ENCODE measurements at regions not wholly inside any gene's neighbourhood (a gene's known extent, or its start where the extent isn't known, plus 50 kb on each side); places are given as distances from the start of the nearest gene placed in this dataset.
"Not testable (repeated sequence)": the region's sequence is repeated elsewhere in the genome, so short reads cannot be mapped to it uniquely, and the experiment has no call there.

DNA sequence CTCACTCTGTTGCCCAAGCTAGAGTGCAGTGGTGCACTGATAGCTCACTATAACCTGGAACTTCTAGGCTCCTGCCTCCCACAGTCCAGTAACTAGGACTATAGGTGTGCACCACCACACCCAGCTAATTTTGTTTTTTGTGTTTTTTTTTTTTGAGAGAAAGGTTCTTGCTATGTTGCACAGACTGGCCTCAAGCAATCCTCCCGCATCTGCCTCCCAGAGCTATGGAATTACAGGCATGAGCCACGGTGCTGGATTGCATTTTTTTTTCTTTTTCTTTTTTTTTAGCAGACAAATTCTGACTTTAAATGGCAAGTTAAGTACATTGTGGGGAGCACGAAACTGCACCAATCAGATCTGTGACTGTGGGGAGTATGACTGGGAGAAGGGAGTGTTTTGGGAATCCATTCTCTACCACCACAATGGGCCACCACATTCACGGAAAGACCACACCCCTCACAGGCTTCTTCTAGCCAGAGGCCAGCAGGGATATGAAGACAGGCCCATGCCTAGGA, 58.1 kb upstream of the MSMB start:
- H3K4me1 ChIP-seq (ENCODE audit: insufficient read depth, low read length, poor library complexity, severe bottlenecking) = peaks cover 35% of the 10 kb centered on the region
- H3K9me3 ChIP-seq (ENCODE audit: insufficient read depth, low read depth, low read length) = no peaks in the 10 kb centered on the region
- TF ChIP-seq, protein P1, sequence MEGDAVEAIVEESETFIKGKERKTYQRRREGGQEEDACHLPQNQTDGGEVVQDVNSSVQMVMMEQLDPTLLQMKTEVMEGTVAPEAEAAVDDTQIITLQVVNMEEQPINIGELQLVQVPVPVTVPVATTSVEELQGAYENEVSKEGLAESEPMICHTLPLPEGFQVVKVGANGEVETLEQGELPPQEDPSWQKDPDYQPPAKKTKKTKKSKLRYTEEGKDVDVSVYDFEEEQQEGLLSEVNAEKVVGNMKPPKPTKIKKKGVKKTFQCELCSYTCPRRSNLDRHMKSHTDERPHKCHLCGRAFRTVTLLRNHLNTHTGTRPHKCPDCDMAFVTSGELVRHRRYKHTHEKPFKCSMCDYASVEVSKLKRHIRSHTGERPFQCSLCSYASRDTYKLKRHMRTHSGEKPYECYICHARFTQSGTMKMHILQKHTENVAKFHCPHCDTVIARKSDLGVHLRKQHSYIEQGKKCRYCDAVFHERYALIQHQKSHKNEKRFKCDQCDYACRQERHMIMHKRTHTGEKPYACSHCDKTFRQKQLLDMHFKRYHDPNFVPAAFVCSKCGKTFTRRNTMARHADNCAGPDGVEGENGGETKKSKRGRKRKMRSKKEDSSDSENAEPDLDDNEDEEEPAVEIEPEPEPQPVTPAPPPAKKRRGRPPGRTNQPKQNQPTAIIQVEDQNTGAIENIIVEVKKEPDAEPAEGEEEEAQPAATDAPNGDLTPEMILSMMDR (conservative IDR thresholded peaks at IDR 0.05; ENCODE audit: low read length) = no peak
- TF ChIP-seq EZH2phosphoT487 (IDR thresholded peaks at IDR 0.05; ENCODE audit: borderline replicate concordance) = no peak
- H3K9ac ChIP-seq (ENCODE audit: low read depth, low read length, poor library complexity, severe bottlenecking) = no peak overlapping the region
- H3K79me2 ChIP-seq (ENCODE audit: insufficient read depth, low read length) = no peaks in the 10 kb centered on the region
- no peak overlapping the region for H3K4me3 ChIP-seq (ENCODE audit: low read length, poor library complexity, severe bottlenecking)
- no peaks in the 10 kb centered on the region for H3K9me2 ChIP-seq (replicated peaks; ENCODE audit: low read depth, low read length)
- no peak overlapping the region for H2AFZ ChIP-seq (ENCODE audit: low read length)
- no peaks in the 10 kb centered on the region for H3K36me3 ChIP-seq (ENCODE audit: insufficient read depth, low read length)
- no peaks in the 10 kb centered on the region for H3K27me3 ChIP-seq (ENCODE audit: insufficient read depth, low read length, poor library complexity, severe bottlenecking)
- H3K4me2 ChIP-seq (ENCODE audit: low read depth, low read length, poor library complexity, severe bottlenecking) = no peak overlapping the region
- H3F3A ChIP-seq (ENCODE audit: low read depth) = peaks cover 3% of the 10 kb centered on the region; the same call in 1 of the 2 replicates
- no peaks in the 10 kb centered on the region for H4K20me1 ChIP-seq (ENCODE audit: insufficient read depth, low read length, poor library complexity, severe bottlenecking)

DNA sequence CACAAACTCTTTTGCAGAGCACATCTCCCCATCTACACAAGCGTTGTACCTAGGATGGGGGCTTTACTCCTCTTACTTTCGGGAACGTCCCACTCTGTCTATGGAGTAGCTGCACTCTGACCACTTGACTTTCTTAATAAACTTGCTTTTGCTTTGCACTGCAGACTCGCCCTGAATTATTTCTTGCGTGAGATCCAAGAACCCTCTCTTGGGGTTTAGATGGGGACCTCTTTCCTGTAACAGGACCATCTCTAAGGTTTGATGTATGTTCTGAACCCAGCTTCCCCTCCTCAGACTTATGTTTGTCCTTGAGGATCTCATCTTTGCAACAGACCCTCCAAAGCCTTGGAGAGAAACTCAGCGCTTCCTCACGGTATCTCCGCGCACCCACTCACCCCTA, 59.3 kb upstream of the MSMB start:
- not testable (repeated sequence) for H3K27me3 ChIP-seq (ENCODE audit: insufficient read depth, low read length, poor library complexity, severe bottlenecking); H4K20me1 ChIP-seq (ENCODE audit: insufficient read depth, low read length, poor library complexity, severe bottlenecking); H3K9me3 ChIP-seq (ENCODE audit: insufficient read depth, low read depth, low read length); H2AFZ ChIP-seq (ENCODE audit: low read length); H3K9me2 ChIP-seq (replicated peaks; ENCODE audit: low read depth, low read length); H3K36me3 ChIP-seq (ENCODE audit: insufficient read depth, low read length); H3F3A ChIP-seq (ENCODE audit: low read depth); H3K79me2 ChIP-seq (ENCODE audit: insufficient read depth, low read length)
- Histone ChIP-seq H3K9ac (ENCODE audit: low read depth, low read length, poor library complexity, severe bottlenecking) (peak overlapping the region; percentile 77), H3K4me1 (ENCODE audit: insufficient read depth, low read length, poor library complexity, severe bottlenecking) (peaks cover 26% of the 10 kb centered on the region), H3K4me3 (ENCODE audit: low read length, poor library complexity, severe bottlenecking) (peak overlapping the region; percentile 75), H3K4me2 (ENCODE audit: low read depth, low read length, poor library complexity, severe bottlenecking) (peak overlapping the region; percentile 85)

DNA sequence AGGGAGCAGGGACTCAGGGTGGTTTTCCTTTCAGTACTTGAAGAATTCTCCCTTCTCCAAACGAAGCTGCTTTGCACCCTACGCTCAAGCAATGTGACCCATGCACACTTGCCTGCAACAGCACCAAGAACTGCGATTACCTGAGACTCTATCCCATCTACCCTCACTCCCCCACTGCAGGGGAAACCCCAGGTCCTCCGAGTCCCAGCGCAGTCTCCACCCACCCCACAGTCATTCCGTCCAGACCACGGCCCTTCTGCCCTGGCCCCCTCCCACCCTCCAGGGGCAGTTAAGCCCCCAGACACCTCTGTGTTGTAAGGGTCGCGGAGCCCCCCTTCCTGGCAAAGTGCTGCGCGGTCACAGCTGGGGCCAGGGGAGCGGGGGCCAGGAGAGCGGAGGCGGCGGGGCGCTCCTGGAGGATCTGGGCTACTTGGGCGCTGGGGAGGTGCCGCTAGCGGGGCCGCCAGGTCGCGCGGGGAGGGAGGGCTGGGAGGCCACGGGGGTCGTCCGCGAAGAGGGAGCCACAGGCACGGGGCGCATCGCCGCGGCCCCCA, 59.9 kb upstream of the MSMB start:
- H4K20me1 ChIP-seq (ENCODE audit: insufficient read depth, low read length, poor library complexity, severe bottlenecking); H3K36me3 ChIP-seq (ENCODE audit: insufficient read depth, low read length); H3K79me2 ChIP-seq (ENCODE audit: insufficient read depth, low read length); H3K9me3 ChIP-seq (ENCODE audit: insufficient read depth, low read depth, low read length); H3F3A ChIP-seq (ENCODE audit: low read depth); H3K9me2 ChIP-seq (replicated peaks; ENCODE audit: low read depth, low read length); H3K27me3 ChIP-seq (ENCODE audit: insufficient read depth, low read length, poor library complexity, severe bottlenecking): not testable (repeated sequence)
- Histone ChIP-seq H3K4me3 (ENCODE audit: low read length, poor library complexity, severe bottlenecking) (peak overlapping the region; percentile 75), H3K9ac (ENCODE audit: low read depth, low read length, poor library complexity, severe bottlenecking) (peak overlapping the region; percentile 77), H2AFZ (ENCODE audit: low read length) (0 out of 2 replicates have a peak overlapping the region, but pooled peaks have one; percentile 89), H3K4me2 (ENCODE audit: low read depth, low read length, poor library complexity, severe bottlenecking) (peak overlapping the region; percentile 85), H3K4me1 (ENCODE audit: insufficient read depth, low read length, poor library complexity, severe bottlenecking) (peaks cover 26% of the 10 kb centered on the region)

DNA sequence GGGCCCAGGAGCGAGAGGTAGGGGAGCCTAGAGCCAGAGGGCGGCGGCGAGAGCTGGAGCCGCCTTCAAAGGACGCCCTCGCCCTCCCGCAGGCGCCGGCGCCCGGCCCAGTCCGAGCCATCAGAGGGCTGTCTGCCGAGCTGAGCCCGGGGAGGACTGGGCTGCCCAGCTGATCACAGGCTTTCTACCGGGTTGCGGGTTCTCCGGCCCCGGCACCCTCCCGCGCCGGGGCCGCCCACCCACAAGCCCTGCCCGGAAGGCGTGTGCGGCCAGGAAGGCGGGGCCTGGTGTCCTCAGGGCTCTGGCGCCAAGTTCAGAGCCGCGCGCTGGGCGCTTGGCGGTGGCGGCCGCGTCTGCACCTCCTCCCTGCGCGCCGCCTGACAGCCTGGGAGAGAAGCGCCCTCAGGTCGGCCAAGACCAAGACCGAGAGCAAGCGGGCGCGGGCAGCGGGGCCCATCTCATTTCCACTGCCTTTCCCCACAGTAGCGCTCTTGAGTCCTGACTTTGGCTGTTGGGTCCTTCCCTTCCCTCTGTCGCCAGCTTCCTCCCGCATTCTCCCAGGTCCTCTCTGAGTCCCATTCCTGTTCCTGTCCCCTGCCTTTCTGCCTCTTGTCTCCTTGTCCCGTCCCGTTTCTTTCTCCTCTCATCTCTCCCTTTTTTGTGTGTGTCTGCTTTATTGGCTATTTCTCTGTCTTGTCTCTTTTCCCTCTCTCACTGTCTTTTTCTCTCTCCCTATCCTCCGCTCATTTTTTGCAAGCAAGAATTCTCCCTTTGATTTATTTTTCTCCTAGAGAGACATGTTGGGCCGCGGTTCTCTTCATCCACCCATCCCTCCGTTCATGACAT, 60.6 kb upstream of the MSMB start:
- Histone ChIP-seq H3K4me2 (ENCODE audit: low read depth, low read length, poor library complexity, severe bottlenecking) (peak overlapping the region; percentile 85), H3K36me3 (ENCODE audit: insufficient read depth, low read length) (no peaks in the 10 kb centered on the region), H3K4me1 (ENCODE audit: insufficient read depth, low read length, poor library complexity, severe bottlenecking) (peaks cover 26% of the 10 kb centered on the region), H3K9me2 (replicated peaks; ENCODE audit: low read depth, low read length) (no peaks in the 10 kb centered on the region), H3K9me3 (ENCODE audit: insufficient read depth, low read depth, low read length) (no peaks in the 10 kb centered on the region), H2AFZ (ENCODE audit: low read length) (peak overlapping the region; percentile 89), H3K27me3 (ENCODE audit: insufficient read depth, low read length, poor library complexity, severe bottlenecking) (no peaks in the 10 kb centered on the region), H4K20me1 (ENCODE audit: insufficient read depth, low read length, poor library complexity, severe bottlenecking) (no peaks in the 10 kb centered on the region), H3K4me3 (ENCODE audit: low read length, poor library complexity, severe bottlenecking) (peak overlapping the region; percentile 75), H3K9ac (ENCODE audit: low read depth, low read length, poor library complexity, severe bottlenecking) (peak overlapping the region; percentile 77), H3K79me2 (ENCODE audit: insufficient read depth, low read length) (no peaks in the 10 kb centered on the region), H3F3A (ENCODE audit: low read depth) (peaks cover 3% of the 10 kb centered on the region; the same call in 1 of the 2 replicates)
- TF ChIP-seq, protein P1 (conservative IDR thresholded peaks at IDR 0.05; ENCODE audit: low read length) = no peak
- TF ChIP-seq EZH2phosphoT487 (IDR thresholded peaks at IDR 0.05; ENCODE audit: borderline replicate concordance) = no peak

DNA sequence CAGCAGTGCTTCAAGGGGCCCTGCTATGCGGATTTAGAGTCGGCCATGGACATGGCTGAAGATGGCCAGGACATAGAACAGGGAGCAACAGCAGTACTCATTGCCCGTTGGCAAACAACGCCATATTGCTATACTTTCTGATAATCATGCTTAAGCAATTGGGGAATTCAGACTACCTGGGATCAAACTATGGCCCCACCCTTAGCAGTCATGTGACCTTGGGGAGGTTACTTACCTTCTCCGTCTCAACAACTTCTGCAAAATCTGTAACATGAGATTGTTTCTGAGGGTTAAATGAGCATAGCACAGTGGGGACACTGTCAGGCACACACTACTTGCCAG, 62.1 kb upstream of the MSMB start:
- H4K20me1 ChIP-seq (ENCODE audit: insufficient read depth, low read length, poor library complexity, severe bottlenecking); H2AFZ ChIP-seq (ENCODE audit: low read length); H3K79me2 ChIP-seq (ENCODE audit: insufficient read depth, low read length); H3K9me3 ChIP-seq (ENCODE audit: insufficient read depth, low read depth, low read length); H3K36me3 ChIP-seq (ENCODE audit: insufficient read depth, low read length); H3K27me3 ChIP-seq (ENCODE audit: insufficient read depth, low read length, poor library complexity, severe bottlenecking); H3F3A ChIP-seq (ENCODE audit: low read depth); H3K9ac ChIP-seq (ENCODE audit: low read depth, low read length, poor library complexity, severe bottlenecking); H3K4me2 ChIP-seq (ENCODE audit: low read depth, low read length, poor library complexity, severe bottlenecking); H3K9me2 ChIP-seq (replicated peaks; ENCODE audit: low read depth, low read length); H3K4me3 ChIP-seq (ENCODE audit: low read length, poor library complexity, severe bottlenecking): not testable (repeated sequence)
- peaks cover 20% of the 10 kb centered on the region for H3K4me1 ChIP-seq (ENCODE audit: insufficient read depth, low read length, poor library complexity, severe bottlenecking)

DNA sequence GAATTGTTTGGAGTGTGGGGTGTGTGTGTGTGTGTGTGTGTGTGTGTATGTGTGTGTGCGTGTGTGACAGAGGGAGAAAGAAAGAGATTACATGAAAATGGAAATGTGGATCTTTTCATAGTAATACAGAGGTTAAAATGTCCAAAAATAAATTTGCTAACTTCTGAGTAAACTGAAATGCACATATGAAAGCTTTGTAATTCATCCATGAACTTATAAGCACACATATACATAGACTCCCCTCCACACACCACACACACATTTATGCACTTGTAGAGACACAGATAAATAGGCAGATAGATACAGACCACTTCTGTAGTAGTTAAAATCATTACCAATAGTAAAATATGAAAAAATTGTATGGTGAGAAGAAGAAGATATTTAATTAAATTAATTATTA, 108.2 kb upstream of the MSMB start:
- H3F3A ChIP-seq (ENCODE audit: low read depth); H3K4me3 ChIP-seq (ENCODE audit: low read length, poor library complexity, severe bottlenecking); H4K20me1 ChIP-seq (ENCODE audit: insufficient read depth, low read length, poor library complexity, severe bottlenecking); H3K27me3 ChIP-seq (ENCODE audit: insufficient read depth, low read length, poor library complexity, severe bottlenecking); H3K9me2 ChIP-seq (replicated peaks; ENCODE audit: low read depth, low read length); H3K36me3 ChIP-seq (ENCODE audit: insufficient read depth, low read length); H3K4me2 ChIP-seq (ENCODE audit: low read depth, low read length, poor library complexity, severe bottlenecking); H2AFZ ChIP-seq (ENCODE audit: low read length); H3K79me2 ChIP-seq (ENCODE audit: insufficient read depth, low read length); H3K4me1 ChIP-seq (ENCODE audit: insufficient read depth, low read length, poor library complexity, severe bottlenecking); H3K9me3 ChIP-seq (ENCODE audit: insufficient read depth, low read depth, low read length); H3K9ac ChIP-seq (ENCODE audit: low read depth, low read length, poor library complexity, severe bottlenecking): not testable (repeated sequence)
